Left lung (tissue), 4 donors: ENCODE measurements at regions not wholly inside any gene's neighbourhood (a gene's known extent, or its start where the extent isn't known, plus 50 kb on each side); places are given as distances from the start of the nearest gene placed in this dataset.
"Not testable (repeated sequence)": the region's sequence is repeated elsewhere in the genome, so short reads cannot be mapped to it uniquely, and the experiment has no call there.

ENCODE experiments used
- ATAC-seq: fragments of 200-7000 bp; cut with Tn5 transposase; one replicate; pipeline ENCODE4 v1.9.1; 2020; ENCODE audit warnings: moderate library complexity
- DNase-seq, 4 donors: peaks; one replicate each; pipeline ENCODE4 v3.0.0-alpha.2; 2013 to 2020
- H3K27ac ChIP-seq, 2 donors: fragments of 200-600 bp; sonication (generic) in 1 of 2; one replicate each; pipeline versions ENCODE4 v1.5.0 to v1.8.0; 2020 to 2021
- H3K27me3 ChIP-seq, 2 donors: fragments of 200-600 bp; sonication (generic) in 1 of 2; one replicate each; pipeline versions ENCODE4 v1.5.0 to v1.8.0; 2020 to 2021
- H3K36me3 ChIP-seq, 2 donors: fragments of 200-600 bp; sonication (generic) in 1 of 2; one replicate each; pipeline versions ENCODE4 v1.5.0 to v1.8.0; 2020 to 2021
- H3K4me1 ChIP-seq, 2 donors: fragments of 200-600 bp; one replicate each; pipeline ENCODE4 v1.8.0; 2021
- H3K4me3 ChIP-seq, 2 donors: fragments of 200-600 bp; sonication (generic) in 1 of 2; one replicate each; pipeline versions ENCODE4 v1.5.0 to v1.8.0; 2020 to 2021; ENCODE audit warnings: mild to moderate bottlenecking in 1 of 2
- H3K9me3 ChIP-seq, 2 donors: fragments of 200-600 bp; sonication (generic) in 1 of 2; one replicate each; pipeline versions ENCODE4 v1.5.0 to v1.8.0; 2020 to 2021
- CTCF ChIP-seq, 2 donors: fragments of 200-600 bp; sonication (generic) in 1 of 2; IDR thresholded peaks; one replicate each; pipeline versions ENCODE4 v1.5.0 to v1.8.0; 2021; ENCODE audit warnings: antibody characterized with exemption in 2 of 2
- intact Hi-C, 2 donors: fragments of 100-400 bp; cut with DNase I; formaldehyde crosslinking; loops; one replicate each; pipeline versions ENCODE4 v1.11.2 to v1.14.2; 2022
- donor health status: DM: no; HTN: yes; CAD: no.
- donor health status: DM: no; HTN: no; CAD: no.

DNA sequence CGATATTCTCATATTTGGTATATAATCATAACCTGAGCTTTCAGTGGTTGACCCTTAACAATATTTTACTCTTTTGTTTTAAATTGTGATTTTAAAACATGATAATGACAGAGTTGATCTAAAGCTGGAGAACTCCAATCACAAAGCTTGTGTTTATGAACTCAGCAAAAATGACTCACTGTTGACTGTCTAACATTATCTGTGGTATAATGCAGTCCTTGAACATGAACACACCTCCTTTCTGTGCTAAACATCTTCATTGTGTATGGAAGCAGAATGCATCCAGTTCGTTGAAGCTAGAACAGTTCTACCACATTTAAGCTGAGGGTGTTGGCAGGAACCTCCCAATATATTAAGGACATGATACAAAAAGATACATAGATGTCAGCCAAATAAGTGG, 1030.2 kb upstream of the SEMA6A start:
- H3K4me3 ChIP-seq, result no peak overlapping the region
- TF ChIP-seq CTCF (IDR thresholded peaks at IDR 0.05), result no peak
- ATAC-seq (no peak), DNase-seq (no peak)
- intact Hi-C loops, result no loop called here
- H3K36me3 ChIP-seq, result no peaks in the 10 kb centered on the region
- no peaks in the 10 kb centered on the region for H3K27me3 ChIP-seq
- H3K27ac ChIP-seq, result no peak overlapping the region
- H3K4me1 ChIP-seq, result no peaks in the 10 kb centered on the region
- no peaks in the 10 kb centered on the region for H3K9me3 ChIP-seq

- H3K27me3 ChIP-seq, ATAC-seq, H3K36me3 ChIP-seq, H3K4me3 ChIP-seq, H3K27ac ChIP-seq, intact Hi-C loops, H3K4me1 ChIP-seq, H3K9me3 ChIP-seq: not testable (repeated sequence)
- DNase-seq, result peak in 1 of 4 donors; percentile 24
Measured at GRCh38 chr5:117599811-117600210, 1025.2 kb upstream of the SEMA6A start.

DNA sequence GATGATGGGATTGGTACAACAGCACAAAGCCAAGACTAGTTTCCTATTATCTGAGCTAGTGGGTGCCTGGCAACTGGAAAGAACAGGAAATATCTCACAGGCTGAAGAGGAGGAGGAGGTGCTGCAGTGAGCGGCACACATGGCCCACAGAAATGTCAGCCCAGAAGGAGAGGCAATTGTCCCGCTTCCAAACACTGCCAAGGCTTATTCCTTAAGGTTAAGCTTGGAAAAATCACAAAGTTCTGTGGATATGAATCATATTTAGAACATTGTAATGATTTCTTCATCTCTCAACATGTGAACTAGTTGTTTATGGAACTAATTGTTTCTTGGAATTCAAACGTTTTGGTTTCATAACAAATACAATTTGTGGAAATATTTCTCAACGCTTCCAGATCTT, 1019.5 kb upstream of the SEMA6A start:
- no peak overlapping the region for H3K27ac ChIP-seq
- intact Hi-C loops, result no loop called here
- no peaks in the 10 kb centered on the region for H3K36me3 ChIP-seq
- H3K9me3 ChIP-seq, result no peaks in the 10 kb centered on the region
- DNase-seq, result peak in 1 of 4 donors; percentile 7
- no peak overlapping the region for H3K4me3 ChIP-seq
- peak; percentile 33 for ATAC-seq
- H3K4me1 ChIP-seq, result no peaks in the 10 kb centered on the region
- H3K27me3 ChIP-seq, result no peaks in the 10 kb centered on the region
- no peak for TF ChIP-seq CTCF (IDR thresholded peaks at IDR 0.05)

DNA sequence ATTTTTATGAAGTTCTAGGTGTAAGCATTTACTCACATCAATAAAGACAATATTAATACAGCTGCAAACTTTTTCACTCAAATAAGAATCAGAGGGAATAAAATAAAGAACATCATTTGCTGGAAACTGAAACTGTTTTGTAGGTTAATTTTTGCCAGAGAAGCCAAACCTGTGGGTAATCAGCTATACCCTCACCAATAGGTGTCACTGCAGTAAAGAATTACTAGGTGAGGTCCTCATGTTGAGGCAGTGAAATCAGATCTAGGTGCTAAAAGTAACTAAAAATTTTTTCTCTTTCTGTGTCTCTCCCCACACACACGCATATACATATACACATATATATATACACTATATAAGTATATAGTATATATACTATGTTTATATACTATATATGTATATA, 1016.3 kb upstream of the SEMA6A start:
- Histone ChIP-seq H3K9me3 (no peaks in the 10 kb centered on the region), H3K4me3 (no peak overlapping the region), H3K36me3 (no peaks in the 10 kb centered on the region), H3K27me3 (no peaks in the 10 kb centered on the region), H3K4me1 (no peaks in the 10 kb centered on the region), H3K27ac (no peak overlapping the region)
- ATAC-seq, result peak; percentile 25
- peak in 1 of 4 donors; percentile 6 for DNase-seq
- no peak for TF ChIP-seq CTCF (IDR thresholded peaks at IDR 0.05)
- intact Hi-C loops, result no loop called here

DNA sequence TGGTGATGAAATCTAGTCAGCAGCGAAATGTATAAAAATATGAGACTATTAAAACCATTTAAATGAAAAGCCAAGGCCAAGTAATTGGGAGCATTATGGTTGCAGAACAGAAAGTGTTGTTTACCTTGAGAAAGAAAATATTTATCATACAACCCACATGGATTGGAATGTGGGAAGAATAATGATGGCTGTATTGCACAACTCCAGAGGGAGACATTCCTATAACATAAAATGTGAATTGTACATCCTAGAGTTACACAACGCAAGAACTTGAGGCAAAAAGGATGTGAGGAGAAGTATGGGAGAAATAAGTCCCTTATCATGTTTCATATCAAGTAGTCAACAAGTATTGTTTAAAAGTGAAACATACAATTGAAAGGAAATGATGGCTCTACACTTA, 1014.0 kb upstream of the SEMA6A start:
- no peak for ATAC-seq
- Histone ChIP-seq H3K9me3 (no peaks in the 10 kb centered on the region), H3K4me3 (no peak overlapping the region), H3K36me3 (no peaks in the 10 kb centered on the region), H3K27ac (no peak overlapping the region), H3K4me1 (no peaks in the 10 kb centered on the region), H3K27me3 (no peaks in the 10 kb centered on the region)
- intact Hi-C loops, result no loop called here
- no peak for TF ChIP-seq CTCF (IDR thresholded peaks at IDR 0.05)
- no peak for DNase-seq

DNA sequence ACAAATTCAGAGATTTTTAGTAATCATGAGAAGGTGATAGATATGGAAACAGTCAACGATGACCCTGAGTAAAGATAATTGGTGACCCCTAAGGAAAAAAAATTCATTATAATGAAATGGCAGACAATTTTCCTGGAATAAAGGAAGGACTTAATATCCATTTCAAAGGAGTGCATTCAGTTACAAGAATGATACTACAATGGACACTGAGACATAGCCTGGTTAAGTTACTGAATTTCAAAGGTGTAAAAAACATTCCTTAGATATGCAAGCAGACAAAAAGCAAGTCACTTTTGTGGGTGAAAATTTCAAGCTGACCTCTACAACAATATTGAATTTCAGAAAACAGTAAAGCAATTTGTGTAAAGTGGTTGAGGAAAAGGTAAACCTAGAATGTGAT, 1012.5 kb upstream of the SEMA6A start:
- H3K36me3 ChIP-seq, result no peaks in the 10 kb centered on the region
- no peak overlapping the region for H3K27ac ChIP-seq
- intact Hi-C loops, result no loop called here
- no peak for TF ChIP-seq CTCF (IDR thresholded peaks at IDR 0.05)
- ATAC-seq (no peak), DNase-seq (no peak)
- no peaks in the 10 kb centered on the region for H3K4me1 ChIP-seq
- H3K27me3 ChIP-seq, result no peaks in the 10 kb centered on the region
- no peak overlapping the region for H3K4me3 ChIP-seq
- no peaks in the 10 kb centered on the region for H3K9me3 ChIP-seq
